ENCODE measurements at regions not wholly inside any gene's neighbourhood (a gene's known extent, or its start where the extent isn't known, plus 50 kb on each side); places are given as distances from the start of the nearest gene placed in this dataset.

DNA sequence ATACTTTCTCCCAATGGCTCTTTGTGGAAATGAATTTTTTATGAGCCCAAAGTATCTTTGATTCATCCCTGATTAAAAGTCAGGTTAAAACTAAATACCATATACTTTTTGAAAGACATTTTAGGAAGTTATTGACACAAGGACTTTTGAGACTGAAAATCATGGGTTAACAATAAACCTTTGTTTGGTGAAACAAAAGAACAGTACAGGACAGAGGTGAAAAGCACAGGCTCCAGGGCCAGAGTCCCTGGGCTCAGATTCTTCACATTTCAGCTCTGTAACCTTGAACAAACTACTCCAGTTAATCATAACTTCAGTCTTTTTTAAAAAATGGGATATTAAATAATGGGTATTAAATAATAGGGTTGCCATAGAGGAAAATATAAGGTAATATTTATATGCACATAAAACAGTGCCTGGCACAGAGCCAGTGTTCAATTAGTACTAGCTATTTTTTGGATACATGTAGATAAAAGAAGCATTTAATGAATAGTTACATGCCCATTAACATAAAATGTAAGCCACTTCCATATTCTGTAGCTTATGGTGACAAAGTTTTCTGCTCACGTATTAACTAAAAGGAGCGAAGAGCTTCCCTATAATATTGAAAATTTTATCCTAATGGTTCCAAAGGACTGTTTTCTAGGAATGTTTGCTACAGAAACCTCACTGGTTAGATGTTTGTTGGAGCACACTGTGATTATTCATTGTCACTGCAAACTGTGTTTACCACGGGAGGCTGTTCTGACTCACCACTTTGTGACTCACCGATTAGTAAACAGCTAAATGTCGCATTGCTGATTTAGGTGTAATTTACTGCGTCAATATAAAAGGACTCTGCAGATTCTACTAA, 255.4 kb downstream of the DAD1 start (continued):
- TF ChIP-seq TAF15 (IDR thresholded peaks at IDR 0.05; ENCODE audit: low read depth, low read length, poor library complexity, severe bottlenecking) (no peak), ZFP82 (CRISPR knock-in tag; IDR thresholded peaks at IDR 0.05; ENCODE audit: borderline replicate concordance) (0 out of 2 replicates have a peak, but pooled peaks have one; percentile 57), FIP1L1 (IDR thresholded peaks at IDR 0.05; ENCODE audit: borderline replicate concordance, insufficient read depth, low read depth, low read length) (no peak), XBP1 (CRISPR knock-in tag; IDR thresholded peaks at IDR 0.05) (no peak; the same call in 1 of the 2 replicates), ZNF556 (CRISPR knock-in tag; IDR thresholded peaks at IDR 0.05; ENCODE audit: borderline replicate concordance) (no peak), CREM (IDR thresholded peaks at IDR 0.05) (peak; percentile 79), CREM (CRISPR knock-in tag; IDR thresholded peaks at IDR 0.05) (no peak), ZSCAN25 (CRISPR knock-in tag; IDR thresholded peaks at IDR 0.05) (no peak), NFKB2 (CRISPR knock-in tag; IDR thresholded peaks at IDR 0.05; ENCODE audit: borderline replicate concordance) (no peak), THYN1 (CRISPR knock-in tag; IDR thresholded peaks at IDR 0.05; ENCODE audit: borderline replicate concordance, low read depth) (no peak), PHB2 (IDR thresholded peaks at IDR 0.05; ENCODE audit: partially characterized antibody) (no peak), XRCC5 (optimal IDR thresholded peaks at IDR 0.05; ENCODE audit: low read length) (no peak), MTF2 (CRISPR knock-in tag; IDR thresholded peaks at IDR 0.05; ENCODE audit: borderline replicate concordance) (no peak)
- TF ChIP-seq, protein P1, sequence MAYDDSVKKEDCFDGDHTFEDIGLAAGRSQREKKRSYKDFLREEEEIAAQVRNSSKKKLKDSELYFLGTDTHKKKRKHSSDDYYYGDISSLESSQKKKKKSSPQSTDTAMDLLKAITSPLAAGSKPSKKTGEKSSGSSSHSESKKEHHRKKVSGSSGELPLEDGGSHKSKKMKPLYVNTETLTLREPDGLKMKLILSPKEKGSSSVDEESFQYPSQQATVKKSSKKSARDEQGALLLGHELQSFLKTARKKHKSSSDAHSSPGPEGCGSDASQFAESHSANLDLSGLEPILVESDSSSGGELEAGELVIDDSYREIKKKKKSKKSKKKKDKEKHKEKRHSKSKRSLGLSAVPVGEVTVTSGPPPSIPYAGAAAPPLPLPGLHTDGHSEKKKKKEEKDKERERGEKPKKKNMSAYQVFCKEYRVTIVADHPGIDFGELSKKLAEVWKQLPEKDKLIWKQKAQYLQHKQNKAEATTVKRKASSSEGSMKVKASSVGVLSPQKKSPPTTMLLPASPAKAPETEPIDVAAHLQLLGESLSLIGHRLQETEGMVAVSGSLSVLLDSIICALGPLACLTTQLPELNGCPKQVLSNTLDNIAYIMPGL (CRISPR knock-in tag; IDR thresholded peaks at IDR 0.05; ENCODE audit: borderline replicate concordance in 1 of 2, low read depth in 1 of 2) = 0 out of 4 replicates have a peak, but pooled peaks of 1 of the 2 experiments have one; percentile 19
- TF ChIP-seq, protein P2, sequence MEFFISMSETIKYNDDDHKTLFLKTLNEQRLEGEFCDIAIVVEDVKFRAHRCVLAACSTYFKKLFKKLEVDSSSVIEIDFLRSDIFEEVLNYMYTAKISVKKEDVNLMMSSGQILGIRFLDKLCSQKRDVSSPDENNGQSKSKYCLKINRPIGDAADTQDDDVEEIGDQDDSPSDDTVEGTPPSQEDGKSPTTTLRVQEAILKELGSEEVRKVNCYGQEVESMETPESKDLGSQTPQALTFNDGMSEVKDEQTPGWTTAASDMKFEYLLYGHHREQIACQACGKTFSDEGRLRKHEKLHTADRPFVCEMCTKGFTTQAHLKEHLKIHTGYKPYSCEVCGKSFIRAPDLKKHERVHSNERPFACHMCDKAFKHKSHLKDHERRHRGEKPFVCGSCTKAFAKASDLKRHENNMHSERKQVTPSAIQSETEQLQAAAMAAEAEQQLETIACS (CRISPR knock-in tag; IDR thresholded peaks at IDR 0.05) = no peak
- TF ChIP-seq, protein P3, sequence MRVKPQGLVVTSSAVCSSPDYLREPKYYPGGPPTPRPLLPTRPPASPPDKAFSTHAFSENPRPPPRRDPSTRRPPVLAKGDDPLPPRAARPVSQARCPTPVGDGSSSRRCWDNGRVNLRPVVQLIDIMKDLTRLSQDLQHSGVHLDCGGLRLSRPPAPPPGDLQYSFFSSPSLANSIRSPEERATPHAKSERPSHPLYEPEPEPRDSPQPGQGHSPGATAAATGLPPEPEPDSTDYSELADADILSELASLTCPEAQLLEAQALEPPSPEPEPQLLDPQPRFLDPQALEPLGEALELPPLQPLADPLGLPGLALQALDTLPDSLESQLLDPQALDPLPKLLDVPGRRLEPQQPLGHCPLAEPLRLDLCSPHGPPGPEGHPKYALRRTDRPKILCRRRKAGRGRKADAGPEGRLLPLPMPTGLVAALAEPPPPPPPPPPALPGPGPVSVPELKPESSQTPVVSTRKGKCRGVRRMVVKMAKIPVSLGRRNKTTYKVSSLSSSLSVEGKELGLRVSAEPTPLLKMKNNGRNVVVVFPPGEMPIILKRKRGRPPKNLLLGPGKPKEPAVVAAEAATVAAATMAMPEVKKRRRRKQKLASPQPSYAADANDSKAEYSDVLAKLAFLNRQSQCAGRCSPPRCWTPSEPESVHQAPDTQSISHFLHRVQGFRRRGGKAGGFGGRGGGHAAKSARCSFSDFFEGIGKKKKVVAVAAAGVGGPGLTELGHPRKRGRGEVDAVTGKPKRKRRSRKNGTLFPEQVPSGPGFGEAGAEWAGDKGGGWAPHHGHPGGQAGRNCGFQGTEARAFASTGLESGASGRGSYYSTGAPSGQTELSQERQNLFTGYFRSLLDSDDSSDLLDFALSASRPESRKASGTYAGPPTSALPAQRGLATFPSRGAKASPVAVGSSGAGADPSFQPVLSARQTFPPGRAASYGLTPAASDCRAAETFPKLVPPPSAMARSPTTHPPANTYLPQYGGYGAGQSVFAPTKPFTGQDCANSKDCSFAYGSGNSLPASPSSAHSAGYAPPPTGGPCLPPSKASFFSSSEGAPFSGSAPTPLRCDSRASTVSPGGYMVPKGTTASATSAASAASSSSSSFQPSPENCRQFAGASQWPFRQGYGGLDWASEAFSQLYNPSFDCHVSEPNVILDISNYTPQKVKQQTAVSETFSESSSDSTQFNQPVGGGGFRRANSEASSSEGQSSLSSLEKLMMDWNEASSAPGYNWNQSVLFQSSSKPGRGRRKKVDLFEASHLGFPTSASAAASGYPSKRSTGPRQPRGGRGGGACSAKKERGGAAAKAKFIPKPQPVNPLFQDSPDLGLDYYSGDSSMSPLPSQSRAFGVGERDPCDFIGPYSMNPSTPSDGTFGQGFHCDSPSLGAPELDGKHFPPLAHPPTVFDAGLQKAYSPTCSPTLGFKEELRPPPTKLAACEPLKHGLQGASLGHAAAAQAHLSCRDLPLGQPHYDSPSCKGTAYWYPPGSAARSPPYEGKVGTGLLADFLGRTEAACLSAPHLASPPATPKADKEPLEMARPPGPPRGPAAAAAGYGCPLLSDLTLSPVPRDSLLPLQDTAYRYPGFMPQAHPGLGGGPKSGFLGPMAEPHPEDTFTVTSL (CRISPR knock-in tag; IDR thresholded peaks at IDR 0.05; ENCODE audit: borderline replicate concordance) = peak; percentile 98
- TF ChIP-seq, protein P4, sequence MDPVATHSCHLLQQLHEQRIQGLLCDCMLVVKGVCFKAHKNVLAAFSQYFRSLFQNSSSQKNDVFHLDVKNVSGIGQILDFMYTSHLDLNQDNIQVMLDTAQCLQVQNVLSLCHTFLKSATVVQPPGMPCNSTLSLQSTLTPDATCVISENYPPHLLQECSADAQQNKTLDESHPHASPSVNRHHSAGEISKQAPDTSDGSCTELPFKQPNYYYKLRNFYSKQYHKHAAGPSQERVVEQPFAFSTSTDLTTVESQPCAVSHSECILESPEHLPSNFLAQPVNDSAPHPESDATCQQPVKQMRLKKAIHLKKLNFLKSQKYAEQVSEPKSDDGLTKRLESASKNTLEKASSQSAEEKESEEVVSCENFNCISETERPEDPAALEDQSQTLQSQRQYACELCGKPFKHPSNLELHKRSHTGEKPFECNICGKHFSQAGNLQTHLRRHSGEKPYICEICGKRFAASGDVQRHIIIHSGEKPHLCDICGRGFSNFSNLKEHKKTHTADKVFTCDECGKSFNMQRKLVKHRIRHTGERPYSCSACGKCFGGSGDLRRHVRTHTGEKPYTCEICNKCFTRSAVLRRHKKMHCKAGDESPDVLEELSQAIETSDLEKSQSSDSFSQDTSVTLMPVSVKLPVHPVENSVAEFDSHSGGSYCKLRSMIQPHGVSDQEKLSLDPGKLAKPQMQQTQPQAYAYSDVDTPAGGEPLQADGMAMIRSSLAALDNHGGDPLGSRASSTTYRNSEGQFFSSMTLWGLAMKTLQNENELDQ (CRISPR knock-in tag; IDR thresholded peaks at IDR 0.05; ENCODE audit: borderline replicate concordance) = no peak

All from HepG2 (cell line).